Astrocyte of the spinal cord (primary cell): ENCODE measurements at regions not wholly inside any gene's neighbourhood (a gene's known extent, or its start where the extent isn't known, plus 50 kb on each side); places are given as distances from the start of the nearest gene placed in this dataset.

Source experiments
- DNase-seq: peaks from one replicate; pipeline ENCODE4 v3.0.0; 2011; ENCODE audit warnings: low read depth, low spot score
- H3K4me3 ChIP-seq: 2 replicates; pipeline ENCODE4 v1.5.1; 2011; ENCODE audit warnings: low read depth, mild to moderate bottlenecking, low read length, moderate library complexity
- CTCF ChIP-seq: IDR thresholded peaks from 2 replicates; pipeline ENCODE4 v1.5.1; 2012; ENCODE audit warnings: low read depth, mild to moderate bottlenecking, low read length, inconsistent platforms
- in situ Hi-C: cut with HindIII; loops from 2 replicates; pipeline ENCODE4 v1.10.0; 2017; ENCODE audit warnings: low sequenced_read_pairs

- H3K4me3 ChIP-seq = no peak overlapping the region
- in situ Hi-C loops = no loop called here
- no peak for TF ChIP-seq CTCF
- no peak for DNase-seq
Measured at GRCh38 chr12:40522837-40523236, 169.4 kb upstream of the CNTN1 start.

GRCh38 chr12:40525054-40525453 is 167.2 kb upstream of the CNTN1 start:
- H3K4me3 ChIP-seq = no peak overlapping the region
- in situ Hi-C loops = no loop called here
- TF ChIP-seq CTCF = no peak
- DNase-seq = no peak

- H3K4me3 ChIP-seq = no peak overlapping the region
- DNase-seq = no peak
- in situ Hi-C loops = no loop called here
- TF ChIP-seq CTCF = no peak
Measured at GRCh38 chr12:40534828-40535227, 157.4 kb upstream of the CNTN1 start.

GRCh38 chr12:40551466-40551865 is 140.8 kb upstream of the CNTN1 start:
- DNase-seq = no peak
- in situ Hi-C loops = no loop called here
- TF ChIP-seq CTCF = no peak
- H3K4me3 ChIP-seq = no peak overlapping the region

GRCh38 chr12:40552868-40553267 is 139.4 kb upstream of the CNTN1 start:
- TF ChIP-seq CTCF = no peak
- in situ Hi-C loops = no loop called here
- DNase-seq = no peak
- no peak overlapping the region for H3K4me3 ChIP-seq

- no peak for DNase-seq
- no peak for TF ChIP-seq CTCF
- H3K4me3 ChIP-seq = no peak overlapping the region
- in situ Hi-C loops = no loop called here
Measured at GRCh38 chr12:40557980-40558379, 134.3 kb upstream of the CNTN1 start.

GRCh38 chr12:40559865-40560264 is 132.4 kb upstream of the CNTN1 start:
- no peak for DNase-seq
- no peak for TF ChIP-seq CTCF
- in situ Hi-C loops = no loop called here
- H3K4me3 ChIP-seq = no peak overlapping the region
